ENCODE measurements at regions not wholly inside any gene's neighbourhood (a gene's known extent, or its start where the extent isn't known, plus 50 kb on each side); places are given as distances from the start of the nearest gene placed in this dataset.

GRCh38 chr20:10771435-10772140 is 97.8 kb upstream of the JAG1 start:
- no peak for DNase-seq

DNA sequence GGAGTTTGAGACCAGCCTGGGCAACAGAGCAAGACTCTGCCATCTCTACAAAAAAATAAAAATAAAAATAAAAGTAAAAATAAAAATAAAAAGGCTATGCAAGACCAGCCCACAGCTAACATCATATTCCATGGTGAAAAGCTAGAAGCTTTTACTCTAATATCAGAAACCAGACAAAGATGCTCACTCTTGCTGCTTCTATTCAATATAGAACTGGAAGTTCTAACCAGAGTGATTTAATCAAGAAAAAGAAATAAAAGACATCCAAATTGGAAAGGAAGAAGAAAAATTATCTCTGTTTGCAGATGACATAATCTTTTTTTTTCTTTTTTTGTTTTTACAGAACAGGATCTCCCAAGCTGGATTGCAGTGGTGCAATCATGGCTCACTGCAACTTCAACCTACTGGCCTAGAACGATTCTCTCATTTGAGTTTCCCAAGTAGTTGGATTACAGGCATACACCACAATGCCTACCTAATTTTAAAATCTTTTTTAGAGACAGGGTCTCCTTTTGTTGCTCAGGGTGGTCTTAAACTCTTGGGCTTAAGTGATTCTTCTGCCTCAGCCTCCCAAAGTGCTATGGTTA is 100.7 kb upstream of the JAG1 start:
- DNase-seq, result no peak

DNA sequence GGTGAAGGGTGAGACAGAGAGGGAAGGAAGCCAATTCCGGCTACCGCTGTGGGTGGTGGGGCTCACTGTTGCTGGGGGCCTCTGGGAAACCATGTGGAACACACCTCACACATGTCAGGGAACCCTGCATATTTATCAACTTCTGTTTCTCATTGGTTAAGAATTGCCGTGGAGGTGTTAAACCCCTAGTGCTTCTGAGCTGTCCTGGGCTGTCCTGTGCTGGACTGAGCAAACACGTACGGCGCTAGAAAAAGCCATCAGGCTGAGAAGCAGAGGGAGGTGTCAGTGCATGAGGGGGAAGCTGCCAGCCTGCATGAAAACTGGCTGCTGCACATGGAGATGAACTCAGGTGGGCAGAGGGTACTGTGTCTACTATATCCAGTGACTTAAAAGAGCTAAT is 103.9 kb upstream of the JAG1 start:
- DNase-seq, result peak; percentile 19

DNA sequence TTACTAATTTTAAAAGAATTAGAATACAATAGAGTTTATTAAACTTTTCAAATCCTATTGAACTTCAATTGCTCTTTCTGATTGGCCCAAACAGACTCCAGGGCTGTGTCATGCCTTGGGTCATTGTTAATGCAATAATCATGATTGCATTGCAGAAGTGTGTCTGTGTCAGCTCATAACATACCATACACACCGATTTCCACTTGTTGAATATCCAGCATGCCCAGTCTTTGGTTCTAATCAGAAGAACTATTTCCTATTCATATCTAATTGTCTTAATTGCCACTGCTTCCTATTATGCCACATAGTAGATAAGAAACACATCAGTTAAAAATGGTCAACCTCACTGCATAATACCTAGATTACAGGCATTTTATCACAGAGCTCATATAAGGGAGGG is 106.1 kb upstream of the JAG1 start:
- DNase-seq, result no peak

- DNase-seq, result no peak
Measured at GRCh38 chr20:10780901-10781300, 107.1 kb upstream of the JAG1 start.

DNA sequence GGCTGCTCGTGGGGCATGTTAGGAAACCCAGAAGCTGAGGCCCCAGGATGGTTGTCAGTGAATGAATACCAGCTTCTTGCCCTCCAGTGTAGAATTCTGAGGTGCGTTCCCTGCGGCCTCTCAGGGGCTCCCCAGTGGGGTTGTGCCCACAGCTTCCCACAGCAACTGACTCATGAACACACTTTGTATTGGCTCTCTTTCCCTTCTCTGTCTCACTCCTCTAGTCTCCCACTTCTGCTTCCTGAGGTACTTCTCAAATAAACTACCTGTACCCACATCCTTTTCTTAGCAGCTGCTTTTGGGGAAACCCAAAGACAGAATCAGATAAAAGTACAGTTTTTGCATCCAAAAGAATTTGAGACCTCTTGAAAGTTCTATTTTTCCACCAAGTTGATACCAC is 107.7 kb upstream of the JAG1 start:
- DNase-seq, result no peak

- no peak for DNase-seq
Measured at GRCh38 chr20:10783707-10784553, 110.1 kb upstream of the JAG1 start.

- DNase-seq, result no peak
Measured at GRCh38 chr20:10784554-10785183, 110.9 kb upstream of the JAG1 start.

- DNase-seq, result no peak
Measured at GRCh38 chr20:10786678-10787077, 112.9 kb upstream of the JAG1 start.

- no peak for DNase-seq
Measured at GRCh38 chr20:10788055-10788454, 114.3 kb upstream of the JAG1 start.

- no peak for DNase-seq
Measured at GRCh38 chr20:10788877-10789276, 115.1 kb upstream of the JAG1 start.

- no peak for DNase-seq
Measured at GRCh38 chr20:10789386-10789785, 115.6 kb upstream of the JAG1 start.

DNA sequence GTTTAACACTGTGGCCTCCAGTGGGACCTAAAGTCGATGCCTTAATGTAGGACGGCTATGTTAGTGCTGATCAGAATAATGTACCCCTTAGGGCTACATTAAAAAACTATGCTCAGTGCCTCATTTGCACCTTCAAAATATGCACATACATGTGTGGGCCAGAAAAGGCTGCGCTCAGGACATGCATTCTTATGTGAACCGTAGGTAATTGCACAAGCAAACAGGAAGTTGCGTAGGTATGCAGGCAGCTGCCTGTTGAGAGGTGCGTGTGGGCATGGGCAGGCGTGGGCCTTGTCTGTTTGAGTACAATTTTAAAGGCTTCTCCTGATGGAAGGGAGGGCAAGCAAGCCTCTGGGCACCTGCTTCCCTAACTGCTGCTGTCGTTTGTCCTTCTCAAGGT is 116.2 kb upstream of the JAG1 start:
- no peak for DNase-seq

DNA sequence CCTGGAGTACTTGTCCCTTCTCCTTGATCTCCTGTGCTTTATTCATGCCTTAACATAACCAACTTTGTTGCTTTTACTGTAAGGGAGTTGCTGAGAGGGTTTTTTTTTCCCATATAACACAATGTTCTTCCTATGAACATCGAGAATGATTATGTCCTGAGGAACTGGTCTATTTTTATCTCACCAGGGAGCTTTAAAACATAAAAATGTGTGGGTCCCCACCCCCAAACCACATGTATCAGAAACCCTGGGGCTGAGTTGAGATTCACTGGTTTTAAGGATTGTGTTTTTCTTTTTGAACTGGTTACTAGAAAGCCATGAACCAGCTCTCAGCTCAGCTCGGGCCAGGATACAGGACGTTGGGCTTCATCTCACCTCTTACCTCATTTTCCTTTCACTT is 118.5 kb upstream of the JAG1 start:
- no peak for DNase-seq

- DNase-seq, result peak; percentile 37
Measured at GRCh38 chr20:10793766-10794165, 120.0 kb upstream of the JAG1 start.

- DNase-seq, result no peak
Measured at GRCh38 chr20:10794765-10795164, 121.0 kb upstream of the JAG1 start.

- peak; percentile 37 for DNase-seq
Measured at GRCh38 chr20:10795286-10796026, 121.7 kb upstream of the JAG1 start.

GRCh38 chr20:10798811-10799210 is 125.0 kb upstream of the JAG1 start:
- DNase-seq, result no peak

- no peak for DNase-seq
Measured at GRCh38 chr20:10799735-10800134, 125.9 kb upstream of the JAG1 start.

GRCh38 chr20:10800288-10800687 is 126.5 kb upstream of the JAG1 start:
- DNase-seq, result no peak

GRCh38 chr20:10802236-10802635 is 128.4 kb upstream of the JAG1 start:
- no peak for DNase-seq

DNA sequence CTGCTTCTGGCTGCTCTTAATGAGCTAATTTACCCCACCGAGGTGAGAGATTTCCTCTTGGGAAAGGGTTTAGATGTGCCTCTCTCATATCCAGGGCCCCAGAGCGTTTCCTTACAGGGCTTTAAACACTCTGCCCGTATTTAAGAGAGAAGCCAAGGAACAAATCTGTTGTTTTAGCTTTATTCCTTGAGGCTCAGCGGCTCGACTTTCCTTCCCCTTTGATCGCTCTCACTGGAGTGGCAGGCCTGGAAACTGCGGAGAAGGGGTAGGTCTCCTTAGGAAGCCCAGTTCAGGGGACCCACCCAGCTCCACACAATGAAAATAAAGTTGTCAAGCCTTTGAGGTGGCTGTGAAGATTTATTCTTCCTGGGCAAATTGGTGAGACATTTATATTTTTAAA is 132.0 kb upstream of the JAG1 start:
- no peak for DNase-seq

All from right kidney (tissue), 1 donor.